Astrocyte (in vitro differentiated cells and primary cell): ENCODE measurements at regions not wholly inside any gene's neighbourhood (a gene's known extent, or its start where the extent isn't known, plus 50 kb on each side); places are given as distances from the start of the nearest gene placed in this dataset.
A peak's percentile ranks its signal among the peaks of the same experiment; 100 is the strongest.
"Not testable (repeated sequence)": the region's sequence is repeated elsewhere in the genome, so short reads cannot be mapped to it uniquely, and the experiment has no call there.

ENCODE experiments used
- DNase-seq: peaks from one replicate; pipeline ENCODE4 v3.0.0-alpha.2; 2010; ENCODE audit warnings: low read depth
- FAIRE-seq: peaks from 2 replicates; lab custom pipeline; 2011; peaks lifted over from hg19 to GRCh38; lab: Jason Lieb, UNC
- H2AFZ ChIP-seq: 2 replicates; pipeline ENCODE4 v1.6.0; 2012; ENCODE audit warnings: low read depth, low read length, inconsistent platforms
- H3K27ac ChIP-seq: 2 replicates; pipeline ENCODE4 v1.5.1; 2011; ENCODE audit warnings: low read depth, low read length, inconsistent platforms
- H3K27me3 ChIP-seq: 2 replicates; pipeline ENCODE4 v1.6.0; 2011; ENCODE audit warnings: low read length, inconsistent platforms; ENCODE audit not compliant: insufficient read depth
- H3K36me3 ChIP-seq: 2 replicates; pipeline ENCODE4 v1.5.1; 2011; ENCODE audit warnings: low read length, inconsistent platforms; ENCODE audit not compliant: insufficient read depth
- H3K4me1 ChIP-seq: 2 replicates; pipeline ENCODE4 v1.5.1; 2011; ENCODE audit warnings: low read length, inconsistent platforms; ENCODE audit not compliant: insufficient read depth
- H3K4me2 ChIP-seq: 2 replicates; pipeline ENCODE4 v1.6.0; 2012; ENCODE audit warnings: low read length, inconsistent platforms
- H3K4me3 ChIP-seq: 2 replicates; pipeline ENCODE4 v1.5.1; 2011; ENCODE audit warnings: low read depth, mild to moderate bottlenecking, low read length, inconsistent platforms; ENCODE audit not compliant: insufficient read depth
- H3K79me2 ChIP-seq: 2 replicates; pipeline ENCODE4 v1.6.0; 2012; ENCODE audit warnings: mild to moderate bottlenecking, low read length, inconsistent platforms; ENCODE audit not compliant: insufficient read depth
- H3K9ac ChIP-seq: 2 replicates; pipeline ENCODE4 v1.6.0; 2012; ENCODE audit warnings: mild to moderate bottlenecking, low read length, inconsistent platforms
- H3K9me3 ChIP-seq: 2 replicates; pipeline ENCODE4 v1.5.1; 2012; ENCODE audit warnings: low read depth, mild to moderate bottlenecking, low read length, inconsistent platforms; ENCODE audit not compliant: insufficient read depth
- H4K20me1 ChIP-seq: 2 replicates; pipeline ENCODE4 v1.6.0; 2012; ENCODE audit warnings: low read length, inconsistent platforms; ENCODE audit not compliant: insufficient read depth
- H3K27ac Mint-ChIP-seq: one replicate; pipeline ENCODE4 v1.8.0; 2021; ENCODE audit warnings: mild to moderate bottlenecking, mixed read lengths; ENCODE audit not compliant: unreplicated experiment
- H3K27me3 Mint-ChIP-seq: one replicate; pipeline ENCODE4 v1.8.0; 2021; ENCODE audit warnings: low read depth, mixed read lengths; ENCODE audit not compliant: unreplicated experiment
- H3K36me3 Mint-ChIP-seq: one replicate; pipeline ENCODE4 v1.8.0; 2021; ENCODE audit warnings: low read depth, mixed read lengths; ENCODE audit not compliant: unreplicated experiment
- H3K4me1 Mint-ChIP-seq: one replicate; pipeline ENCODE4 v1.8.0; 2021; ENCODE audit warnings: low read depth, mixed read lengths; ENCODE audit not compliant: unreplicated experiment
- H3K4me3 Mint-ChIP-seq: one replicate; pipeline ENCODE4 v1.8.0; 2021; ENCODE audit warnings: mild to moderate bottlenecking, moderate library complexity, mixed read lengths; ENCODE audit not compliant: unreplicated experiment
- H3K9me3 Mint-ChIP-seq: one replicate; pipeline ENCODE4 v1.8.0; 2021; ENCODE audit warnings: mild to moderate bottlenecking, mixed read lengths; ENCODE audit not compliant: unreplicated experiment
- EZH2 ChIP-seq: IDR thresholded peaks from 2 replicates; pipeline ENCODE4 v1.6.1; 2012; ENCODE audit warnings: mild to moderate bottlenecking, low read length, inconsistent platforms; ENCODE audit not compliant: insufficient read depth
- TF ChIP-seq, protein P1 (sequence below): IDR thresholded peaks from 2 replicates; pipeline ENCODE4 v1.5.1; 2011; ENCODE audit warnings: low read depth, mild to moderate bottlenecking, inconsistent platforms, low read length, moderate library complexity; ENCODE audit not compliant: insufficient read depth

DNA sequence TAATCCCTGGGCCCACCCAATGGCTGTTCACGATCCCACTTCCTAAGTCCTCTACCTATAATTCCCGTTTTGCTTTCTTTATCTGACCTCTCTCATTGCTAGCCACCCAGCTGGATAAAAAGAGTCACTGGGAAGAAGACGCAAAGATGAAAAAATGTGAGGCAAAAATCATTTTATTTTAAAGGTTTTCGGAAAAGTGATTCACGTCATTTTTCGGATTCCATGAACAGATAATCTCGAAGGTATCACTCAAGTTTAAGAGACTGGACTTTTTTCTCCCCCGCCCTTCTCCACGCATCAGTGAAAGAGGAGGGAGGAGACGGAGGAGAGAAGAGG is 266.6 kb downstream of the CGGBP1 start:
- Histone ChIP-seq H3K4me1 (no peaks in the 10 kb centered on the region), H3K4me2 (peak overlapping the region; percentile 83), H3K9me3 (no peaks in the 10 kb centered on the region), H3K4me3 (peak overlapping the region; percentile 63), H3K9ac (peak overlapping the region; percentile 69), H3K36me3 (no peaks in the 10 kb centered on the region), H3K79me2 (no peaks in the 10 kb centered on the region), H3K27ac (peak overlapping the region; percentile 45), H3K27me3 (peaks cover 4% of the 10 kb centered on the region), H4K20me1 (no peaks in the 10 kb centered on the region), H2AFZ (peak overlapping the region; percentile 54)
- TF ChIP-seq, protein P1, sequence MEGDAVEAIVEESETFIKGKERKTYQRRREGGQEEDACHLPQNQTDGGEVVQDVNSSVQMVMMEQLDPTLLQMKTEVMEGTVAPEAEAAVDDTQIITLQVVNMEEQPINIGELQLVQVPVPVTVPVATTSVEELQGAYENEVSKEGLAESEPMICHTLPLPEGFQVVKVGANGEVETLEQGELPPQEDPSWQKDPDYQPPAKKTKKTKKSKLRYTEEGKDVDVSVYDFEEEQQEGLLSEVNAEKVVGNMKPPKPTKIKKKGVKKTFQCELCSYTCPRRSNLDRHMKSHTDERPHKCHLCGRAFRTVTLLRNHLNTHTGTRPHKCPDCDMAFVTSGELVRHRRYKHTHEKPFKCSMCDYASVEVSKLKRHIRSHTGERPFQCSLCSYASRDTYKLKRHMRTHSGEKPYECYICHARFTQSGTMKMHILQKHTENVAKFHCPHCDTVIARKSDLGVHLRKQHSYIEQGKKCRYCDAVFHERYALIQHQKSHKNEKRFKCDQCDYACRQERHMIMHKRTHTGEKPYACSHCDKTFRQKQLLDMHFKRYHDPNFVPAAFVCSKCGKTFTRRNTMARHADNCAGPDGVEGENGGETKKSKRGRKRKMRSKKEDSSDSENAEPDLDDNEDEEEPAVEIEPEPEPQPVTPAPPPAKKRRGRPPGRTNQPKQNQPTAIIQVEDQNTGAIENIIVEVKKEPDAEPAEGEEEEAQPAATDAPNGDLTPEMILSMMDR, result no peak
- no peak for TF ChIP-seq EZH2
- Mint-ChIP-seq H3K9me3 (peaks cover 5% of the 10 kb centered on the region), H3K4me1 (peaks cover 5% of the 10 kb centered on the region), H3K27ac (no peak overlapping the region), H3K36me3 (no peaks in the 10 kb centered on the region), H3K27me3 (peaks cover 43% of the 10 kb centered on the region), H3K4me3 (peak overlapping the region; percentile 88)
- DNase-seq, result no peak
- no peak for FAIRE-seq

DNA sequence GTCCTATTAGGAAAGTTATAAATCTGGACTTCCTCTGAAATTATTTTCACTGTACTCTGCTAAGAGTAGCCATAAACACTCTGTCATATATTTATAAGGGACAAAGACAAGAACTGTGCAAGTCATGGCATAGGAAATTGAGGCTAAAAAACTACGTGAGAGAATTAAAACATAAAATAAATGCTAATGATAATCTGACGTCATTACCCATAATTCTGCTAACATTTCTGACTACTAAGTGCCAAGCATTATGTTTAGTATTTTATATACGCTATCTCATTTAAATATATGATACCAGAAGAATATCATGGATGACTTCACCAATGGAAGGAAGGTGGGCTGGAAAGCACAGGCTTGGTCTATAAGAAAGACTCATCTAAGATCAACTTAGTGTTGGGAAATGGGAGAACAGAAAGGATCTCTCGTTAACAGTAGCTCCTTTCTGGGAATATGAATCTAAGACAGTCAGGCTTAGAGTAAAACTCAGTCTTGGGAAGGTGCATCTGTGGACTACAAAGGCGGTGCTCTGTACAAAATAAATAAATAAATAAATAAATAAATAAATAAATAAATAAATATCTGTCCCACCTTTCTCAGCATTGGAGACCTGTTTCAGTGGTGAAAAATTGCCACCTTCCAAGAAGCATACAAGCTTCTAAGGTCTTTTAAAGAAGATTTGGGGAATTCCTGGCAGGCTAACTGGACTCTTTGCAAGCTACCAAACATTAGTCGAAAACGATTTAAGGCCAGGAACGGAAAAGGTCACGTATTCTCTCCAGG is 267.4 kb downstream of the CGGBP1 start:
- Mint-ChIP-seq H3K4me1 (peaks cover 5% of the 10 kb centered on the region), H3K36me3 (no peaks in the 10 kb centered on the region), H3K9me3 (peaks cover 5% of the 10 kb centered on the region), H3K4me3 (no peak overlapping the region), H3K27ac (no peak overlapping the region), H3K27me3 (peaks cover 43% of the 10 kb centered on the region)
- H3K4me2 ChIP-seq, result peak overlapping the region; percentile 83
- peaks cover 4% of the 10 kb centered on the region for H3K27me3 ChIP-seq
- no peak overlapping the region for H3K27ac ChIP-seq
- no peaks in the 10 kb centered on the region for H3K4me1 ChIP-seq
- peak overlapping the region; percentile 63 for H3K4me3 ChIP-seq
- no peak for FAIRE-seq
- H2AFZ ChIP-seq, result no peak overlapping the region
- H3K9me3 ChIP-seq, result no peaks in the 10 kb centered on the region
- no peaks in the 10 kb centered on the region for H4K20me1 ChIP-seq
- H3K9ac ChIP-seq, result peak overlapping the region; percentile 69
- no peaks in the 10 kb centered on the region for H3K79me2 ChIP-seq
- H3K36me3 ChIP-seq, result no peaks in the 10 kb centered on the region
- TF ChIP-seq, protein P1, result no peak
- TF ChIP-seq EZH2, result no peak
- no peak for DNase-seq

DNA sequence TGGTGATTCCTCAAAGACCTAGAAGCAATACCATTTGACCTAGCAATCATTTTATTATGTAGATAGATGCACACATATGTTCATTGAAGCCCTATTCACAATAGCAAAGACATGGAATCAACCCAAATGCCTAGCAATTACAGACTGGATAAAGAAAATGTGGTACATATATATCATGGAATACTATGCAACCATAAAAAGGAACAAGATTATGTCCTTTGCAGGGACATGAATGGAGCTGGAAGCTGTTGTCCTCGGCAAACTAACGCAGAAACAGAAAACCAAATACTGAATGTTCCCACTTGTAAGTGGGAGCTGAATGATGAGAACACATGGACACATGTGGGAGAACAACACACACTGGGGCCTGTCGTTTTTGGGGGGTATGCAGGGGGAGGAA is 269.8 kb downstream of the CGGBP1 start:
- H3K4me3 ChIP-seq, H3K36me3 ChIP-seq, H3K27ac ChIP-seq, H3K79me2 ChIP-seq, H3K4me3 Mint-ChIP-seq, DNase-seq, H3K4me2 ChIP-seq, H3K27me3 ChIP-seq, H3K9me3 ChIP-seq, H3K4me1 Mint-ChIP-seq, H3K27ac Mint-ChIP-seq, FAIRE-seq, H3K9ac ChIP-seq, H3K4me1 ChIP-seq, H3K9me3 Mint-ChIP-seq, H3K36me3 Mint-ChIP-seq, H2AFZ ChIP-seq, H4K20me1 ChIP-seq: not testable (repeated sequence)
- peaks cover 33% of the 10 kb centered on the region for H3K27me3 Mint-ChIP-seq
